Psoas muscle (tissue), 7 donors: ENCODE measurements at regions not wholly inside any gene's neighbourhood (a gene's known extent, or its start where the extent isn't known, plus 50 kb on each side); places are given as distances from the start of the nearest gene placed in this dataset.
A peak's percentile ranks its signal among the peaks of the same experiment; 100 is the strongest.

ENCODE experiments used
- ATAC-seq, 4 donors: fragments of 200-7000 bp; cut with Tn5 transposase; one replicate each; pipeline ENCODE4 v1.9.1; 2020; ENCODE audit warnings: moderate library complexity in 3 of 4, mild to moderate bottlenecking in 2 of 4
- DNase-seq, 2 donors: peaks; one replicate each; pipeline ENCODE4 v3.0.0-alpha.2; 2020
- H3K27ac ChIP-seq: fragments of 200-600 bp; one replicate; pipeline ENCODE4 v1.8.0; 2022
- H3K27me3 ChIP-seq, 3 donors: fragments of 200-600 bp in 1 of 3; one replicate each; pipeline versions ENCODE4 v1.6.1 to v1.8.0; 2013 to 2022; ENCODE audit warnings: low read length in 2 of 3, mild to moderate bottlenecking in 2 of 3, moderate library complexity in 1 of 3; ENCODE audit not compliant: insufficient read depth in 3 of 3
- H3K36me3 ChIP-seq, 2 donors: fragments of 200-600 bp in 1 of 2; one replicate each; pipeline versions ENCODE4 v1.6.1 to v1.8.0; 2013 to 2022; ENCODE audit warnings: low read depth in 1 of 2, mild to moderate bottlenecking in 1 of 2, moderate library complexity in 1 of 2; ENCODE audit not compliant: insufficient read depth in 1 of 2
- H3K4me1 ChIP-seq: fragments of 200-600 bp; one replicate; pipeline ENCODE4 v1.8.0; 2022
- H3K4me3 ChIP-seq: fragments of 200-600 bp; one replicate; pipeline ENCODE4 v1.8.0; 2022; ENCODE audit warnings: mild to moderate bottlenecking
- H3K9me3 ChIP-seq: fragments of 200-600 bp; one replicate; pipeline ENCODE4 v1.8.0; 2022
- WGBS, 3 donors: extraction: QIAGEN DNeasy Blood & Tissue Kit; methylation state at CpG; one replicate each; pipeline versions ENCODE4 v1.1.6 to v1.1.7; 2013; 5-methylcytosine and 5-hydroxymethylcytosine counted together
- intact Hi-C, 2 donors: fragments of 100-400 bp; cut with DNase I; formaldehyde crosslinking; loops; one replicate each; pipeline versions ENCODE4 v1.11.0 to v1.14.2; 2022
- TF ChIP-seq, protein P1 (sequence below): fragments of 200-600 bp; IDR thresholded peaks from one replicate; pipeline ENCODE4 v1.8.0; 2022; ENCODE audit warnings: antibody characterized with exemption
- donor health status: healthy with polysubstance abuse.
- donor health status: DM: no; HTN: no; CAD: no; lungs with moderate emphysema.
- donor health status: Bipolar disorder and iron deficiency.
- donor health status: healthy.
- donor health status: DM: yes; HTN: yes; CAD: no.
- donor health status: DM: no; HTN: no; CAD: no.
- donor health status: DM: yes; HTN: yes; CAD: no.

DNA sequence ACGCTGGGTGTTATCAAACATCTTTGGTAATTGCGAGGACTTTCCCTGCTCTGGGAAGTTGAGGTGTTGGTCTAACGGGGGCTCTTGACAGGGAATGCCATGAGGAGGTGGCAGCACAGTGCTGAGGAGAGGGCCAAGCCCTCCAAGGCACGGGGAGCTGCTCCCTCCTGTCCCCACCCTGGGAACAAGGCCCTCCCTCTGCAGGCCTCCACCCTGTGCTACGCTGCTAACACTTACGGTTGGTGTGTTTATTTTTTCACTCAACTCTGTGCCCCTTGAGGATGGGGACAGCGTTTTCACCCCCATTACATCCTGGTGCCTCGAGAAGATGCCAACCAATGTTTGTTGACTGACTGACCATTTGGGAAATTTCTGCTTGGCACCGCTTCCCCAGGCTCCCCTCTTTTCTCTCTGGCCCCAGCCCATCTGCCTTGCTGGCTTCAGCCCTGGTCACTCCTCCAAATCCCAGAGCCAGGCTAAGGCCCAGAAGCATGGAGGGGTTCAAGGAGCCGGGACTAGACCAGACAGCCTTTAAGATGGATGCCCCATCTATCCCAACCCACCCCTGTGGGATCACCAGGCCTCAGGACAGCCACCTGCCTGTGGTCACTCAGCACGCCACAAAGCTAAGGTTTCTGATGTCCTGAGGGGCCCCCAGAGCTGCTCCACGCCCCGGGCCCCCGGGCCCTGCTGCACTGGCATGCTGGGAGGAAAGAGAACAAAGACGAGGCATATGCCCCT is 125.7 kb downstream of the BARX1 start:
- H3K27me3 ChIP-seq, result peaks cover 0 to 22% (median 5%) of the 10 kb centered on the region in 3 donors
- H3K27ac ChIP-seq, result no peak overlapping the region
- intact Hi-C loops, result loop anchor here in 1 of 2 donors (5.0 kb wide), 1 partner anchor 133 kb away; no protein-coding TSS in a partner anchor
- no peaks in the 10 kb centered on the region for H3K36me3 ChIP-seq
- WGBS, 3 donors, result 77 to 83% (median 78%) methylated on average over 15 of the region's 15 CpGs
- H3K4me3 ChIP-seq, result no peak overlapping the region
- peaks cover 7% of the 10 kb centered on the region for H3K9me3 ChIP-seq
- TF ChIP-seq, protein P1, sequence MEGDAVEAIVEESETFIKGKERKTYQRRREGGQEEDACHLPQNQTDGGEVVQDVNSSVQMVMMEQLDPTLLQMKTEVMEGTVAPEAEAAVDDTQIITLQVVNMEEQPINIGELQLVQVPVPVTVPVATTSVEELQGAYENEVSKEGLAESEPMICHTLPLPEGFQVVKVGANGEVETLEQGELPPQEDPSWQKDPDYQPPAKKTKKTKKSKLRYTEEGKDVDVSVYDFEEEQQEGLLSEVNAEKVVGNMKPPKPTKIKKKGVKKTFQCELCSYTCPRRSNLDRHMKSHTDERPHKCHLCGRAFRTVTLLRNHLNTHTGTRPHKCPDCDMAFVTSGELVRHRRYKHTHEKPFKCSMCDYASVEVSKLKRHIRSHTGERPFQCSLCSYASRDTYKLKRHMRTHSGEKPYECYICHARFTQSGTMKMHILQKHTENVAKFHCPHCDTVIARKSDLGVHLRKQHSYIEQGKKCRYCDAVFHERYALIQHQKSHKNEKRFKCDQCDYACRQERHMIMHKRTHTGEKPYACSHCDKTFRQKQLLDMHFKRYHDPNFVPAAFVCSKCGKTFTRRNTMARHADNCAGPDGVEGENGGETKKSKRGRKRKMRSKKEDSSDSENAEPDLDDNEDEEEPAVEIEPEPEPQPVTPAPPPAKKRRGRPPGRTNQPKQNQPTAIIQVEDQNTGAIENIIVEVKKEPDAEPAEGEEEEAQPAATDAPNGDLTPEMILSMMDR, result no peak
- no peak for ATAC-seq
- peak in 1 of 2 donors; percentile 32 for DNase-seq
- H3K4me1 ChIP-seq, result peaks cover 7% of the 10 kb centered on the region

DNA sequence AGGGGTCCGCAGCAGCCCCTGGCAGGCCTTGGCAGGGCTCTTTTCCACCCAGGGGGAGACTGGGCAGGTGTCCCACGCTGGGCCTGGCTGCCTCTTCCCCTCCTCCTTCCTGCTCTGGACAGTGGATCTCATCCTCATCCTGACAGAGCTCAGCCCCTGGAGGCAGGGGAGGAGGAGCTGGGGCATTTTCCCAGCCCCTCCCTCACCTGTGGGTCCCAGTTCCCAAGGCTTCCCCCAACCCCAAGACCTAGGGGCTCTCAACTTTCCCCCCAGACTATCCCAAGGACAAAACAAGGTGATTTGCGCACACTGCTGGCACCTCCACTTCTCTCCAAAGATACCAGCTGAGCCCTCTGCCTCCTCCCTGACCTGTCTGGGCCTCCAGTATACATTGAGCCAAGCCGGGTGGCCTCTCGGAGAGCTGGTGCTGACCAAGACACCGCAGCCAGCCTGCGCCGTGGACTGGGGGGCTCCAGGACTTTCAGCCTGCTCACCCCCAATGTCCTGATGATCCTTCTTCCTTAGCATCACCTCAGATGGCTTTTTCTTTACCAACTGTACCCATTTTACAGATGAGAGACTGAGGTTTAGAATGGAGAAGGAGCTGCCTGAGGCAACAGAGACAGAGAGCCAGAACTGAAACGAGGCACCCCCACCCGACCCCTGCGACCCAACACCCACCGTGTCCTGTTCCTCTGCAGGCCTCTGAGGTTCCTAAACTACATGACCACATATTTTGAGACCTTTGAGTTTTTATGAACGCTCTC is 126.6 kb downstream of the BARX1 start:
- WGBS, 3 donors, result 81 to 84% (median 83%) methylated on average over 13 of the region's 13 CpGs

DNA sequence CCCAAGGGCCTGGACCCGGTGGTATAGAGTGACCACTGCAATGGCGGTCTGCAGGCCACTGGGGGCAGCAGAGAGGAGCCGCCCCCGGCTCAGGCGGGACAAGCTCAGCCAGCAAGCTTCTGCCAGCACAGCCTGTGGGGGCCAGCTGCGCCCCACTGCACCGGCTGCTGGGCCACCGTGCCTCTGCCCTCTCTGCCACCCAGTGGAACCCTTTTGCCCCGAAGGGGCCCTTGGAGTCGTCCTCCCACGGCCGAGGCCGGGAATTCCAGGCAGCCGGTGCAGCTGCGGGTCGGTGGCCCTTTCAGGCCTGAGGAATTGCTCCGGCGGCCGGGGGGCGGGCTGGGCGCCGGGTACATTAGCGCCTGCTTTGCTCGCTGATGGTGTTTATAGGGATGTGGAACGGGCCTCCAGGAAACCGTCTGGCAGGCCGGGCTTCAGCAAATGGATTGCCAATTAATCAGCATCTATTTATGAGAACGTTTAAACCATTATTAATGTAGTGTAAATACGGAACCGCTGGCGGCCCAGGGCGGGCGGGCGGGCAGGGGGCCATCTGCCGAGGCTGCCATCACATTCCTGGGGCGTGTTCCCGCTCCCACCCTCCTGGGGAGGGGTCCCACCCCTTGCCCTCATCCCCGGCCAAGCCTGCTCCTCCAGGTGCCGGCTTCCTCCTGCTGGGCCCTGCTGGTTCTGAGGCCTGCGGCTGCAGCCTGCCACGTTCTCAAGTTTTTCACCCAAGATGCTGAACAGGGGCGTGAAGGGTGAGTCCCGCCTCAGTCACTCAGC is 127.4 kb downstream of the BARX1 start:
- Histone ChIP-seq H3K27ac (no peak overlapping the region), H3K36me3 (no peaks in the 10 kb centered on the region), H3K4me1 (peaks cover 7% of the 10 kb centered on the region), H3K27me3 (peaks cover 0 to 24% (median 11%) of the 10 kb centered on the region in 3 donors), H3K9me3 (no peaks in the 10 kb centered on the region), H3K4me3 (peak overlapping the region; percentile 65)
- 16 to 19% (median 17%) methylated on average over 42 to 43 of the region's 43 CpGs for WGBS, 3 donors
- ATAC-seq, result peak; percentile 90 to 98 (median 96)
- TF ChIP-seq, protein P1, result peak; percentile 80
- intact Hi-C loops, result loop anchor here in 1 of 2 donors (5.0 kb wide), 1 partner anchor 135 kb away; no protein-coding TSS in a partner anchor
- DNase-seq, result peak; percentile 45 to 71

More for the DNA sequence above, 126.6 kb downstream of the BARX1 start:
- H3K9me3 ChIP-seq, result peaks cover 2% of the 10 kb centered on the region
- peaks cover 0 to 22% (median 10%) of the 10 kb centered on the region in 3 donors for H3K27me3 ChIP-seq
- DNase-seq (peak in 1 of 2 donors; percentile 19), ATAC-seq (no peak)
- TF ChIP-seq, protein P1, result no peak
- H3K4me1 ChIP-seq, result peaks cover 7% of the 10 kb centered on the region
- no peak overlapping the region for H3K27ac ChIP-seq
- no peak overlapping the region for H3K4me3 ChIP-seq
- no peaks in the 10 kb centered on the region for H3K36me3 ChIP-seq
- intact Hi-C loops, result loop anchor here in 1 of 2 donors (5.0 kb wide), 1 partner anchor 134 kb away; no protein-coding TSS in a partner anchor

DNA sequence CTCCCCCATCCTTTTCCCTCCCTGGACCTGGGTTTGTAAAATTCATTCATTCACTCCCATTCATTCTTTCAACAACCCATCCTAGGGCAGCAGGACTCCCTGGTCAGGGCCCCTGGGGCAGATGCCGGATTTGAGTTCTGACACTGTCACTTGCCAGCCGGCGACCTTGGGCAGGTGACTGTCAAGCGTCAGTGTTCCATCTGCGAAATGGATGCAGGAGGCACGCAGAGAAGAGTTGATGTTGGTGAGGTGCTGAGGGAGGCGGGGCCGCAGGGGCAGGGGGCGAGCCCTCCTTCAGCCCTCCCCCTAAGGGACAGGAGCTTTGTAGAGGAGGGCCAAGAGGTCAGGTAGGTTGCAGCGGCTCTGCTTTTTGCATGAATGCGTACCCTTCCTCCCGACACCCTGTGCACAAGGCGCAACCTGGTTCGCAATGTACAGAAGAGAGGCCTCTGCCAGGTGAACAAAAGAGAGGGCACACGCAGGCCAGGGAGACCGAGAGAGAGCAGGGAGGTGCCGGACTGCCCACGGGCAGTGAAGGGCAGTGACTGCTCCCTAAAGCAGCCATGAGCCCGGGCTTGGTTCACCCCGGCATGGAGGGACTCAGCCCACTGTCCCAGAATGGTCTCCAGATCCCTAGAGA is 128.1 kb downstream of the BARX1 start:
- intact Hi-C loops, result loop anchor here in 1 of 2 donors (5.0 kb wide), 1 partner anchor 135 kb away; no protein-coding TSS in a partner anchor
- TF ChIP-seq, protein P1, result no peak
- Histone ChIP-seq H3K27ac (no peak overlapping the region), H3K9me3 (no peaks in the 10 kb centered on the region), H3K27me3 (peaks cover 0 to 24% (median 15%) of the 10 kb centered on the region in 3 donors), H3K4me1 (peaks cover 7% of the 10 kb centered on the region), H3K4me3 (peak overlapping the region; percentile 65), H3K36me3 (no peaks in the 10 kb centered on the region)
- WGBS, 3 donors, result 35 to 50% (median 42%) methylated on average over 18 to 20 of the region's 20 CpGs
- peak in 1 of 2 donors; percentile 37 for DNase-seq
- ATAC-seq, result peak in 1 of 4 donors; percentile 56
